WTC11 (cell line): ENCODE measurements at regions not wholly inside any gene's neighbourhood (a gene's known extent, or its start where the extent isn't known, plus 50 kb on each side); places are given as distances from the start of the nearest gene placed in this dataset.

Source experiments
- ATAC-seq: fragments of 200-7000 bp; cut with Tn5 transposase; 2 replicates; pipeline ENCODE4 v1.10.0; 2021; ENCODE audit warnings: mild to moderate bottlenecking, moderate library complexity
- CTCF ChIA-PET: fragments of 300-600 bp; sonication (Branson Sonifier 250); formaldehyde crosslinking; loops from one replicate; lab custom pipeline; 2021; ENCODE audit warnings: antibody characterized with exemption; lab: Charles Lee
- POLR2A ChIA-PET: fragments of 350-600 bp; sonication (Branson Sonifier 250); formaldehyde crosslinking; loops from one replicate; lab custom pipeline; 2021; ENCODE audit warnings: antibody characterized with exemption; lab: Charles Lee
- DNase-seq: peaks from one replicate; pipeline ENCODE4 v3.0.0; 2021; ENCODE audit warnings: low spot score
- H3K27ac Mint-ChIP-seq: 2 replicates; pipeline ENCODE4 v1.8.0; 2021; ENCODE audit warnings: mixed read lengths
- H3K27me3 Mint-ChIP-seq: 2 replicates; pipeline ENCODE4 v1.8.0; 2021; ENCODE audit warnings: low read depth, mild to moderate bottlenecking, moderate library complexity, mixed read lengths
- H3K36me3 Mint-ChIP-seq: 2 replicates; pipeline ENCODE4 v1.8.0; 2021; ENCODE audit warnings: mixed read lengths
- H3K4me1 Mint-ChIP-seq: 2 replicates; pipeline ENCODE4 v1.8.0; 2022; ENCODE audit warnings: mixed read lengths
- H3K4me3 Mint-ChIP-seq: 2 replicates; pipeline ENCODE4 v1.8.0; 2021; ENCODE audit warnings: mild to moderate bottlenecking, moderate library complexity, mixed read lengths
- H3K9me3 Mint-ChIP-seq: 2 replicates; pipeline ENCODE4 v1.8.0; 2021; ENCODE audit warnings: mixed read lengths
- ATF1 ChIP-seq: sonication (generic); formaldehyde crosslinking; IDR thresholded peaks from 2 replicates; pipeline ENCODE4 v1.8.1; 2023; ENCODE audit warnings: mild to moderate bottlenecking, moderate library complexity, missing genetic modification reagents
- ATF2 ChIP-seq: sonication (generic); formaldehyde crosslinking; IDR thresholded peaks from 2 replicates; pipeline ENCODE4 v1.8.1; 2022; ENCODE audit warnings: low read depth, missing genetic modification reagents, borderline replicate concordance
- CBFB ChIP-seq: sonication (generic); formaldehyde crosslinking; IDR thresholded peaks from 2 replicates; pipeline ENCODE4 v1.8.1; 2022; ENCODE audit warnings: mild to moderate bottlenecking, low read depth, missing genetic modification reagents
- GABPB1 ChIP-seq: sonication (generic); formaldehyde crosslinking; IDR thresholded peaks from 2 replicates; pipeline ENCODE4 v1.8.1; 2023; ENCODE audit warnings: mild to moderate bottlenecking, missing genetic modification reagents
- GRHL2 ChIP-seq: fragments of 250-450 bp; sonication (Bioruptor Pico); IDR thresholded peaks from 2 replicates; pipeline ENCODE4 v1.8.0; 2022; ENCODE audit warnings: mild to moderate bottlenecking, moderate library complexity; ENCODE audit not compliant: insufficient replicate concordance, severe bottlenecking
- HMGXB4 ChIP-seq: sonication (generic); formaldehyde crosslinking; IDR thresholded peaks from 2 replicates; pipeline ENCODE4 v1.8.1; 2023; ENCODE audit warnings: mild to moderate bottlenecking, moderate library complexity, missing genetic modification reagents
- JAZF1 ChIP-seq: fragments of 250-450 bp; sonication (Bioruptor Pico); IDR thresholded peaks from 2 replicates; pipeline ENCODE4 v1.9.0; 2021; ENCODE audit warnings: moderate library complexity, mild to moderate bottlenecking, inconsistent platforms
- NFATC4 ChIP-seq: fragments of 250-450 bp; sonication (Bioruptor Pico); IDR thresholded peaks from 2 replicates; pipeline ENCODE4 v1.9.0; 2021; ENCODE audit warnings: mild to moderate bottlenecking
- NFE2L1 ChIP-seq: sonication (generic); formaldehyde crosslinking; IDR thresholded peaks from 2 replicates; pipeline ENCODE4 v1.8.1; 2023; ENCODE audit warnings: missing genetic modification reagents
- NFYB ChIP-seq: sonication (generic); formaldehyde crosslinking; conservative IDR thresholded peaks from 2 replicates; pipeline ENCODE4 v1.8.0; 2022; ENCODE audit warnings: low read depth, missing genetic modification reagents
- NR2C2 ChIP-seq: sonication (generic); formaldehyde crosslinking; IDR thresholded peaks from 2 replicates; pipeline ENCODE4 v1.8.0; 2022; ENCODE audit warnings: mild to moderate bottlenecking, missing genetic modification reagents
- PRDM15 ChIP-seq: sonication (generic); formaldehyde crosslinking; IDR thresholded peaks from 2 replicates; pipeline ENCODE4 v1.8.0; 2022; ENCODE audit warnings: missing genetic modification reagents
- RORB ChIP-seq: fragments of 250-450 bp; sonication (Bioruptor Pico); IDR thresholded peaks from 2 replicates; pipeline ENCODE4 v1.9.0; 2021; ENCODE audit warnings: mild to moderate bottlenecking
- SMAD4 ChIP-seq: sonication (generic); formaldehyde crosslinking; IDR thresholded peaks from 2 replicates; pipeline ENCODE4 v1.8.0; 2022; ENCODE audit warnings: mild to moderate bottlenecking, missing genetic modification reagents
- SOX15 ChIP-seq: fragments of 250-450 bp; sonication (Bioruptor Pico); IDR thresholded peaks from 2 replicates; pipeline ENCODE4 v1.9.0; 2021; ENCODE audit warnings: mild to moderate bottlenecking
- TEAD1 ChIP-seq: sonication (generic); formaldehyde crosslinking; IDR thresholded peaks from 2 replicates; pipeline ENCODE4 v1.8.0; 2022; ENCODE audit warnings: mild to moderate bottlenecking, missing genetic modification reagents
- USF2 ChIP-seq: sonication (generic); formaldehyde crosslinking; IDR thresholded peaks from 2 replicates; pipeline ENCODE4 v1.8.1; 2023; ENCODE audit warnings: mild to moderate bottlenecking, missing genetic modification reagents, moderate library complexity
- ZSCAN18 ChIP-seq: fragments of 250-450 bp; sonication (Bioruptor Pico); IDR thresholded peaks from 2 replicates; pipeline ENCODE4 v2.1.2; 2022; ENCODE audit warnings: mild to moderate bottlenecking, moderate library complexity
- TF ChIP-seq, protein P1 (sequence below): sonication (generic); formaldehyde crosslinking; IDR thresholded peaks from 2 replicates; pipeline ENCODE4 v1.8.1; 2022; ENCODE audit warnings: low read depth, mild to moderate bottlenecking, moderate library complexity, missing genetic modification reagents, borderline replicate concordance
- TF ChIP-seq, protein P2 (sequence below): sonication (generic); formaldehyde crosslinking; IDR thresholded peaks from 2 replicates; pipeline ENCODE4 v1.8.0; 2023; ENCODE audit warnings: mild to moderate bottlenecking, missing genetic modification reagents

- TF ChIP-seq NR2C2 (CRISPR knock-in tag) (no peak), NFE2L1 (CRISPR knock-in tag) (no peak), GRHL2 (CRISPR knock-in tag) (no peak), USF2 (CRISPR knock-in tag) (no peak), ZSCAN18 (CRISPR knock-in tag) (no peak)
- TF ChIP-seq, all 79 proteins: peak for 0
Measured at GRCh38 chr12:105538880-105539279, 208.4 kb downstream of the C12orf75 start (continued).

DNA sequence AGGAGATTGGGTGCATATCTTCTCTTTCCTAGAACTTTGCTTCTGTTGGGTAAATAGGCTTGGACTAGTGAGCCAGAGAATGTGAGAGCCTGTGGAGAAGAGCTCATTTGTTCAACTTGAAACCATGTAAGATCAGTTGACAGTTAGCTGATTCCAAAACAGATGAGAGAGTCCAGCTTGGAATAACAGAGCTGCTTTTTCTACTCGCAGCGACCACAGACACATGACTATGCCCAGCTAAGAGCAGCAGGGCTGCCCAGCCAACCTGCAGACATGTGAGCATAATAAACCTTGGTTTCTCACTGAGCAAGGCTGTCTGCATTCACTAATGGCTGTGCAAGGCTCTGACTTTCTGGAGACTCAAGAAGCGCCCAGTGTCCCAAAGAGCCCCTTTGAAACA lies 209.2 kb downstream of the C12orf75 start:
- POLR2A ChIA-PET: no interaction called here
- peaks cover 74% of the 10 kb centered on the region for H3K9me3 Mint-ChIP-seq
- H3K4me1 Mint-ChIP-seq: no peaks in the 10 kb centered on the region
- TF ChIP-seq GABPB1 (CRISPR knock-in tag) (no peak), SOX15 (no peak), ATF2 (CRISPR knock-in tag) (no peak), JAZF1 (CRISPR knock-in tag) (no peak), TEAD1 (CRISPR knock-in tag) (no peak)
- TF ChIP-seq, protein P1, sequence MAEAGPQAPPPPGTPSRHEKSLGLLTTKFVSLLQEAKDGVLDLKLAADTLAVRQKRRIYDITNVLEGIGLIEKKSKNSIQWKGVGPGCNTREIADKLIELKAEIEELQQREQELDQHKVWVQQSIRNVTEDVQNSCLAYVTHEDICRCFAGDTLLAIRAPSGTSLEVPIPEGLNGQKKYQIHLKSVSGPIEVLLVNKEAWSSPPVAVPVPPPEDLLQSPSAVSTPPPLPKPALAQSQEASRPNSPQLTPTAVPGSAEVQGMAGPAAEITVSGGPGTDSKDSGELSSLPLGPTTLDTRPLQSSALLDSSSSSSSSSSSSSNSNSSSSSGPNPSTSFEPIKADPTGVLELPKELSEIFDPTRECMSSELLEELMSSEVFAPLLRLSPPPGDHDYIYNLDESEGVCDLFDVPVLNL (CRISPR knock-in tag): no peak
- H3K27ac Mint-ChIP-seq: no peak overlapping the region
- DNase-seq (no peak), ATAC-seq (no peak)
- H3K36me3 Mint-ChIP-seq: peaks cover 24% of the 10 kb centered on the region
- no peaks in the 10 kb centered on the region; the same call in 1 of the 2 replicates for H3K27me3 Mint-ChIP-seq
- H3K4me3 Mint-ChIP-seq: no peak overlapping the region
- CTCF ChIA-PET: no interaction called here

- ATAC-seq: no peak
Measured at GRCh38 chr12:105547786-105548185, 217.3 kb downstream of the C12orf75 start.

More at GRCh38 chr12:105547786-105548185, 217.3 kb downstream of the C12orf75 start:
- DNase-seq: no peak
- H3K27ac Mint-ChIP-seq: no peak overlapping the region
- H3K4me3 Mint-ChIP-seq: no peak overlapping the region
- no peaks in the 10 kb centered on the region for H3K27me3 Mint-ChIP-seq
- H3K9me3 Mint-ChIP-seq: peaks cover 28% of the 10 kb centered on the region
- CTCF ChIA-PET: no interaction called here
- H3K36me3 Mint-ChIP-seq: peaks cover 2% of the 10 kb centered on the region; the same call in 1 of the 2 replicates
- POLR2A ChIA-PET: no interaction called here
- H3K4me1 Mint-ChIP-seq: no peaks in the 10 kb centered on the region
- TF ChIP-seq ATF1 (CRISPR knock-in tag) (no peak), NFYB (CRISPR knock-in tag) (no peak), RORB (no peak), NFATC4 (no peak), SMAD4 (CRISPR knock-in tag) (no peak), PRDM15 (CRISPR knock-in tag) (no peak), HMGXB4 (no peak), CBFB (no peak), GABPB1 (CRISPR knock-in tag) (no peak)
- TF ChIP-seq, protein P2, sequence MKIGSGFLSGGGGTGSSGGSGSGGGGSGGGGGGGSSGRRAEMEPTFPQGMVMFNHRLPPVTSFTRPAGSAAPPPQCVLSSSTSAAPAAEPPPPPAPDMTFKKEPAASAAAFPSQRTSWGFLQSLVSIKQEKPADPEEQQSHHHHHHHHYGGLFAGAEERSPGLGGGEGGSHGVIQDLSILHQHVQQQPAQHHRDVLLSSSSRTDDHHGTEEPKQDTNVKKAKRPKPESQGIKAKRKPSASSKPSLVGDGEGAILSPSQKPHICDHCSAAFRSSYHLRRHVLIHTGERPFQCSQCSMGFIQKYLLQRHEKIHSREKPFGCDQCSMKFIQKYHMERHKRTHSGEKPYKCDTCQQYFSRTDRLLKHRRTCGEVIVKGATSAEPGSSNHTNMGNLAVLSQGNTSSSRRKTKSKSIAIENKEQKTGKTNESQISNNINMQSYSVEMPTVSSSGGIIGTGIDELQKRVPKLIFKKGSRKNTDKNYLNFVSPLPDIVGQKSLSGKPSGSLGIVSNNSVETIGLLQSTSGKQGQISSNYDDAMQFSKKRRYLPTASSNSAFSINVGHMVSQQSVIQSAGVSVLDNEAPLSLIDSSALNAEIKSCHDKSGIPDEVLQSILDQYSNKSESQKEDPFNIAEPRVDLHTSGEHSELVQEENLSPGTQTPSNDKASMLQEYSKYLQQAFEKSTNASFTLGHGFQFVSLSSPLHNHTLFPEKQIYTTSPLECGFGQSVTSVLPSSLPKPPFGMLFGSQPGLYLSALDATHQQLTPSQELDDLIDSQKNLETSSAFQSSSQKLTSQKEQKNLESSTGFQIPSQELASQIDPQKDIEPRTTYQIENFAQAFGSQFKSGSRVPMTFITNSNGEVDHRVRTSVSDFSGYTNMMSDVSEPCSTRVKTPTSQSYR (CRISPR knock-in tag): no peak
